H9 (cell line): ENCODE measurements at regions not wholly inside any gene's neighbourhood (a gene's known extent, or its start where the extent isn't known, plus 50 kb on each side); places are given as distances from the start of the nearest gene placed in this dataset.

Source experiments
- DNase-seq: peaks from one replicate; pipeline ENCODE4 v3.0.0-alpha.2; 2017
- H2AFZ ChIP-seq: one replicate; pipeline ENCODE4 v1.6.1; 2013; ENCODE audit warnings: mild to moderate bottlenecking, low read length, control low read depth, moderate library complexity
- H2AK5ac ChIP-seq: 2 replicates; pipeline ENCODE4 v1.6.1; 2013; ENCODE audit warnings: low read length, control low read depth, mixed read lengths; ENCODE audit not compliant: insufficient read length
- H2BK120ac ChIP-seq: one replicate; pipeline ENCODE4 v1.6.1; 2013; ENCODE audit warnings: low read depth, mild to moderate bottlenecking, low read length, control low read depth, inconsistent platforms; ENCODE audit not compliant: poor library complexity, severe bottlenecking
- H2BK12ac ChIP-seq: 2 replicates; pipeline ENCODE4 v1.6.1; 2013; ENCODE audit warnings: low read length, control low read depth, mixed read lengths, low read depth; ENCODE audit not compliant: insufficient read length
- H2BK15ac ChIP-seq: 2 replicates; pipeline ENCODE4 v1.6.1; 2013; ENCODE audit warnings: low read depth, low read length, control low read depth
- H2BK20ac ChIP-seq: one replicate; pipeline ENCODE4 v1.6.1; 2013; ENCODE audit warnings: low read depth, mild to moderate bottlenecking, low read length, control low read depth, inconsistent platforms; ENCODE audit not compliant: poor library complexity, severe bottlenecking
- H2BK5ac ChIP-seq: 2 replicates; pipeline ENCODE4 v1.6.1; 2013; ENCODE audit warnings: low read length, control low read depth, mixed read lengths; ENCODE audit not compliant: insufficient read length
- H3K14ac ChIP-seq: 2 replicates; pipeline ENCODE4 v1.6.1; 2013; ENCODE audit warnings: low read length, control low read depth; ENCODE audit not compliant: insufficient read depth
- H3K18ac ChIP-seq: 2 replicates; pipeline ENCODE4 v1.6.1; 2013; ENCODE audit warnings: low read depth, mild to moderate bottlenecking, mixed read lengths, low read length, control low read depth; ENCODE audit not compliant: insufficient read length
- H3K23ac ChIP-seq: 2 replicates; pipeline ENCODE4 v1.6.1; 2013; ENCODE audit warnings: low read length, control low read depth, mixed read lengths, low read depth; ENCODE audit not compliant: insufficient read length
- H3K23me2 ChIP-seq: 2 replicates; pipeline ENCODE4 v1.6.1; 2013; ENCODE audit warnings: low read depth, mild to moderate bottlenecking, mixed read lengths, low read length, control low read depth; ENCODE audit not compliant: insufficient read length, poor library complexity, severe bottlenecking
- H3K27ac ChIP-seq: 2 replicates; pipeline ENCODE4 v1.5.1; 2013; ENCODE audit warnings: low read length, control low read depth, mixed read lengths, low read depth; ENCODE audit not compliant: insufficient read length
- H3K27me3 ChIP-seq: 2 replicates; pipeline ENCODE4 v1.6.1; 2013; ENCODE audit warnings: low read length, control low read depth, inconsistent platforms; ENCODE audit not compliant: insufficient read depth
- H3K4ac ChIP-seq: 2 replicates; pipeline ENCODE4 v1.6.1; 2013; ENCODE audit warnings: low read depth, mild to moderate bottlenecking, control low read depth, inconsistent platforms, low read length, moderate library complexity
- H3K4me1 ChIP-seq: 2 replicates; pipeline ENCODE4 v1.6.1; 2013; ENCODE audit warnings: low read length, control low read depth, inconsistent platforms; ENCODE audit not compliant: insufficient read depth
- H3K4me2 ChIP-seq: 2 replicates; pipeline ENCODE4 v1.6.1; 2013; ENCODE audit warnings: low read length, control low read depth, mixed read lengths; ENCODE audit not compliant: insufficient read length, insufficient read depth
- H3K56ac ChIP-seq: 2 replicates; pipeline ENCODE4 v1.6.1; 2013; ENCODE audit warnings: low read depth, mild to moderate bottlenecking, mixed read lengths, low read length, control low read depth; ENCODE audit not compliant: insufficient read length
- H3K79me1 ChIP-seq: 2 replicates; pipeline ENCODE4 v1.6.1; 2013; ENCODE audit warnings: low read depth, mild to moderate bottlenecking, moderate library complexity, low read length, control low read depth, inconsistent platforms; ENCODE audit not compliant: insufficient read depth, poor library complexity, severe bottlenecking
- H3K79me2 ChIP-seq: 2 replicates; pipeline ENCODE4 v1.6.1; 2013; ENCODE audit warnings: low read length, control low read depth, inconsistent platforms; ENCODE audit not compliant: insufficient read depth
- H3K9ac ChIP-seq: 2 replicates; pipeline ENCODE4 v1.6.1; 2013; ENCODE audit warnings: low read length, control low read depth, mixed read lengths; ENCODE audit not compliant: insufficient read length; ENCODE audit errors: extremely low read depth
- H3K9me3 ChIP-seq: one replicate; pipeline ENCODE4 v1.6.1; 2013; ENCODE audit warnings: low read depth, low read length, inconsistent platforms; ENCODE audit not compliant: control insufficient read depth
- H3T11ph ChIP-seq: one replicate; pipeline ENCODE4 v1.6.1; 2013; ENCODE audit warnings: mild to moderate bottlenecking, low read length, control low read depth, inconsistent platforms
- H4K20me1 ChIP-seq: one replicate; pipeline ENCODE4 v1.6.1; 2013; ENCODE audit not compliant: control insufficient read depth, insufficient read length, insufficient read depth
- H4K5ac ChIP-seq: 2 replicates; pipeline ENCODE4 v1.6.1; 2013; ENCODE audit warnings: low read depth, mild to moderate bottlenecking, mixed read lengths, low read length, control low read depth; ENCODE audit not compliant: insufficient read length
- H4K8ac ChIP-seq: replicated peaks from 2 replicates; pipeline ENCODE4 v1.6.1; 2013; ENCODE audit warnings: low read length, control low read depth, mixed read lengths, low read depth; ENCODE audit not compliant: insufficient read length
- H4K91ac ChIP-seq: 2 replicates; pipeline ENCODE4 v1.6.1; 2013; ENCODE audit warnings: low read depth, mild to moderate bottlenecking, moderate library complexity, mixed read lengths, low read length, control low read depth; ENCODE audit not compliant: insufficient read length
- H3K27ac Mint-ChIP-seq, 3 experiments: 2 replicates in 2 of 3; 3 replicates in 1 of 3; pipeline ENCODE4 v1.8.0; 2020 to 2021; ENCODE audit warnings: mixed read lengths in 3 of 3, mild to moderate bottlenecking in 1 of 3, moderate library complexity in 1 of 3
- H3K27me3 Mint-ChIP-seq: 2 replicates; pipeline ENCODE4 v1.8.0; 2021; ENCODE audit warnings: low read depth, mild to moderate bottlenecking, moderate library complexity, mixed read lengths
- H3K36me3 Mint-ChIP-seq, 3 experiments: 2 replicates in 2 of 3; 3 replicates in 1 of 3; pipeline ENCODE4 v1.8.0; 2020 to 2021; ENCODE audit warnings: low read depth in 3 of 3, mixed read lengths in 3 of 3; ENCODE audit not compliant: insufficient read depth in 1 of 3
- H3K4me1 Mint-ChIP-seq, 2 experiments: 2 replicates each; pipeline ENCODE4 v1.8.0; 2020; ENCODE audit warnings: mixed read lengths in 2 of 2
- H3K4me3 Mint-ChIP-seq, 2 experiments: 2 replicates in 1 of 2; 3 replicates in 1 of 2; pipeline ENCODE4 v1.8.0; 2020 to 2021; ENCODE audit warnings: mild to moderate bottlenecking in 2 of 2, mixed read lengths in 2 of 2, moderate library complexity in 1 of 2
- H3K9me3 Mint-ChIP-seq, 2 experiments: 2 replicates in 1 of 2; 3 replicates in 1 of 2; pipeline ENCODE4 v1.8.0; 2020; ENCODE audit warnings: mild to moderate bottlenecking in 2 of 2, mixed read lengths in 2 of 2, moderate library complexity in 1 of 2
- WGBS: extraction: QIAGEN DNeasy Blood & Tissue Kit; methylation state at CpG from one replicate; pipeline ENCODE4 v1.1.7; 2013; ENCODE audit warnings: missing lambda C conversion rate, low lambda C conversion rate, mixed read lengths; ENCODE audit not compliant: insufficient read length; ENCODE audit errors: extremely low coverage; 5-methylcytosine and 5-hydroxymethylcytosine counted together
- TF ChIP-seq, protein P1 (sequence below): fragments of 200-600 bp; sonication (generic); conservative IDR thresholded peaks from 3 replicates; pipeline ENCODE4 v1.8.0; 2021; ENCODE audit warnings: antibody characterized with exemption, mild to moderate bottlenecking

DNA sequence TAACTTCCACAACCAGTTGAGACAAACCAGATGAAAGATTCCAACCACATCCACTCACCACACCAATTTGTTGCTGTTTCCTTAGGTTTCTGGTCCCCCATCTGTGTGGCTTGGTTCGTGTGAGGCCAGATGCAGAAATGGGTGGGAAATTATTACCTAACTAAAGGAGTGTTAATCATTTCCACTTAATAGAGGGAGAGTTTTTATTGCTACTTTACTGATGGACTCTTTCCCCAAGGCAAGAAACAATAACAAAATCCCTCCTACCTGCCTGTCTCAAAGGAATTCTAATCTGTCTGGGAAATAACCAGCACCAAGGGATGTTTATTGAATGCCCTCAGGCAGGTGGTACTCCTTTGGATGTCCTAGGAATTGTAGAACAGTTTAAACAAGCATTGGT is 76.3 kb downstream of the TMEM167A start:
- H3K4me1 ChIP-seq: peaks cover 12% of the 10 kb centered on the region
- H2BK12ac ChIP-seq: no peak overlapping the region
- H3K27ac ChIP-seq: no peak overlapping the region
- H2BK5ac ChIP-seq: no peak overlapping the region
- no peaks in the 10 kb centered on the region for H3K9me3 ChIP-seq
- no peak overlapping the region for H2BK15ac ChIP-seq
- no peak overlapping the region for H2BK20ac ChIP-seq
- no peaks in the 10 kb centered on the region for H3K23me2 ChIP-seq
- H3K9me3 Mint-ChIP-seq: no peaks in the 10 kb centered on the region
- no peaks in the 10 kb centered on the region for H4K20me1 ChIP-seq
- TF ChIP-seq, protein P1, sequence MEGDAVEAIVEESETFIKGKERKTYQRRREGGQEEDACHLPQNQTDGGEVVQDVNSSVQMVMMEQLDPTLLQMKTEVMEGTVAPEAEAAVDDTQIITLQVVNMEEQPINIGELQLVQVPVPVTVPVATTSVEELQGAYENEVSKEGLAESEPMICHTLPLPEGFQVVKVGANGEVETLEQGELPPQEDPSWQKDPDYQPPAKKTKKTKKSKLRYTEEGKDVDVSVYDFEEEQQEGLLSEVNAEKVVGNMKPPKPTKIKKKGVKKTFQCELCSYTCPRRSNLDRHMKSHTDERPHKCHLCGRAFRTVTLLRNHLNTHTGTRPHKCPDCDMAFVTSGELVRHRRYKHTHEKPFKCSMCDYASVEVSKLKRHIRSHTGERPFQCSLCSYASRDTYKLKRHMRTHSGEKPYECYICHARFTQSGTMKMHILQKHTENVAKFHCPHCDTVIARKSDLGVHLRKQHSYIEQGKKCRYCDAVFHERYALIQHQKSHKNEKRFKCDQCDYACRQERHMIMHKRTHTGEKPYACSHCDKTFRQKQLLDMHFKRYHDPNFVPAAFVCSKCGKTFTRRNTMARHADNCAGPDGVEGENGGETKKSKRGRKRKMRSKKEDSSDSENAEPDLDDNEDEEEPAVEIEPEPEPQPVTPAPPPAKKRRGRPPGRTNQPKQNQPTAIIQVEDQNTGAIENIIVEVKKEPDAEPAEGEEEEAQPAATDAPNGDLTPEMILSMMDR: no peak
- WGBS: no CpG with 5 or more reads among the region's 1 CpG
- no peak overlapping the region for H3K4me2 ChIP-seq
- no peak overlapping the region for H3K23ac ChIP-seq
- H3K4me1 Mint-ChIP-seq: peaks cover 44% of the 10 kb centered on the region in 2 experiments
- H3K79me1 ChIP-seq: no peaks in the 10 kb centered on the region
- H2BK120ac ChIP-seq: no peak overlapping the region
- H4K91ac ChIP-seq: no peak overlapping the region
- no peak overlapping the region for H3K4me3 Mint-ChIP-seq
- H3K27me3 ChIP-seq: no peaks in the 10 kb centered on the region
- H3K27ac Mint-ChIP-seq: peak overlapping the region in 1 of 3 experiments; percentile 60; a peak in 1 of 7 replicates
- no peak overlapping the region for H2AFZ ChIP-seq
- H4K5ac ChIP-seq: no peak overlapping the region
- H4K8ac ChIP-seq: no peak overlapping the region
- DNase-seq: no peak
- no peak overlapping the region for H2AK5ac ChIP-seq
- H3K79me2 ChIP-seq: no peaks in the 10 kb centered on the region
- H3K36me3 Mint-ChIP-seq: no peaks in the 10 kb centered on the region
- H3K56ac ChIP-seq: no peak overlapping the region
- H3K18ac ChIP-seq: no peak overlapping the region
- H3K4ac ChIP-seq: no peak overlapping the region
- H3K27me3 Mint-ChIP-seq: no peaks in the 10 kb centered on the region
- H3K9ac ChIP-seq: no peak overlapping the region
- no peak overlapping the region for H3K14ac ChIP-seq
- no peak overlapping the region for H3T11ph ChIP-seq
